ENCODE measurements at regions not wholly inside any gene's neighbourhood (a gene's known extent, or its start where the extent isn't known, plus 50 kb on each side); places are given as distances from the start of the nearest gene placed in this dataset.
"Not testable (repeated sequence)": the region's sequence is repeated elsewhere in the genome, so short reads cannot be mapped to it uniquely, and the experiment has no call there.

DNA sequence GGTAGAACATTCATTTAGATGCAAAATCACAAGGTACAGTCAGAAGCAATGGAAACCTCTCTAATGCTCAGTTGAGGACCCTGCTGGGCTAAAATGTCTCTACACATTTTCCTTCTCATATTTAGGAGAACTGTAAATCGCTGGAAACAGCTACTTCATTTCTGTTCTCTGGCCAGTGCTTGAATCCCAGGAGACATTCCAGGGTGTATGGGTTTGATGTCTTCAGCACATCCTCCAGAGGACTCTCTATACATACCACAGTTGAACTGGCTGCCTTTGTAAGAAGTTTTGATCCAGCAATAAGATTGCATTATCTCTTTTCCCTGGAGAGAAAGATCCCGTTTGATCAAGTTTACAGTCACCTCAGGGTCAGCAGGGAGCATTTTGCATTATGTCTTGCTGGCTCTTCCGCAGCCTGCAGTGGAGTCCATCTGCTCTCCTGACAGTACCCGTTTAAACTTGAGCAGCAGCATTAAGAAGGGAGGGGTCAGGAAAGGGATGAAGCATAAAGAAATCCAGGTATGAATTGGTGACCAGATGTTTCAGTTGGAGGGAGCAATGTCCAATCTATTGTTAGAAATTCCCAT is 676.0 kb downstream of the EPHA3 start:
- no peak for DNase-seq

- no peak for DNase-seq
Observed at GRCh38 chr3:89787485-89787884, 680.1 kb downstream of the EPHA3 start.

DNA sequence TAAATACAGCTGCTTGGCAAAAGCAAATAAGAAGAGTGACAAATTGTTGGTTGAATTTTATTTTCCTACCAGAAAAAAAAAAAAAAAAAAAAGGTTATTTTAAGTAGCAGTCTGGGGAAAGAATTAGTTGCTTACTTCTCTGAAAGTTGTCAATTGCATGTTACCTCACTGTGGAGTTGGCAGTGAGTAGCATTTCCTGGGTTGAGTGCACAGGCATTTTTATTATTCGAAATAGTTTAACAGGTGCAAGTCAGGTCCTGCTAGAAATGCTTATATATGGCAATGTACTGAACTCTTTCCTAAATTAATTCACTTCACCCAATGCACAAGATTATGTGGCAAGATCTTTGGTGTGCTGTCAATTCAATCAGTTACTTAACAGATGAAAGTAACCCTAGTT is 680.6 kb downstream of the EPHA3 start:
- DNase-seq, result no peak

- no peak for DNase-seq
Observed at GRCh38 chr3:89795506-89795905, 688.1 kb downstream of the EPHA3 start.

GRCh38 chr3:89802881-89803280 is 695.5 kb downstream of the EPHA3 start:
- no peak for DNase-seq

DNA sequence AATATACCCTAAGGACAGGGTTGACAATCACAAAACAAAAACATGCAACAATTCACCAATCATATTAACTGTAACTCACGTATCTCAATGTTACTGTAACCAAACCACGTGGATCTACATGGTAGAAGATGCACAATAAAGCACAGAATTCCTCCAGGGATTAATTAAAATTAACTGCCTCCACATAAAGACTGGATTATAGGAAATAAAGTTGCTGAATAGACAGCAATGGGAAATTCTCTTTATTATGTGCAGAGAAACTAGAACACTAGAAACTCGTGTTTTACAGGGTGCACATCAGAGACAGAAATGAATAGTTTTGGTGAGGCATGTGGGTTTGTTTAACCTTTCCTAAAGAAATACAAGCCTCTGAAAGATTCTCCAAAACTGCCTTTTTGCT is 696.3 kb downstream of the EPHA3 start:
- no peak for DNase-seq

- DNase-seq, result no peak
Observed at GRCh38 chr3:89806166-89806565, 698.7 kb downstream of the EPHA3 start.

- no peak for DNase-seq
Observed at GRCh38 chr3:89808680-89809197, 701.3 kb downstream of the EPHA3 start.

- no peak for DNase-seq
Observed at GRCh38 chr3:89813500-89813899, 706.1 kb downstream of the EPHA3 start.

DNA sequence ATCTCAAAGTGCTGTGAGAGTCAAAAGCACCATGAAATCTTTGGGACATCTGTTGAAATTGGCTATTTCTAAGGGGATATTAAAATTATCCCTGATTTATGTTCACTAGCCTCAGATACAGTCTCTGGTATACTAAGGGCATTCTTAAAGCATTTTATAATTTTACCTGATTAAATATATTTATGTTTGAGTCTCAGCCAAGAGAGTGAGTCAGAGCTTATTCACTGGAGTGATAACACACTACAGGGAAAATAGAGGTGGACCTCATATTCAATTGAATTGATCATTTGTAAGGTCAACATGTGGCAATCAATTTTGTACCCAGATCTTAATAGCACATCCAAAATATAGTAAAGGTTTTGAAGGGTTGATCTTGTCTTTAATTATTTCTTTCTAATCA is 733.6 kb downstream of the EPHA3 start:
- DNase-seq, result no peak

- DNase-seq, result no peak
Observed at GRCh38 chr3:89845053-89845452, 737.6 kb downstream of the EPHA3 start.

- DNase-seq, result no peak
Observed at GRCh38 chr3:89847955-89848354, 740.5 kb downstream of the EPHA3 start.

DNA sequence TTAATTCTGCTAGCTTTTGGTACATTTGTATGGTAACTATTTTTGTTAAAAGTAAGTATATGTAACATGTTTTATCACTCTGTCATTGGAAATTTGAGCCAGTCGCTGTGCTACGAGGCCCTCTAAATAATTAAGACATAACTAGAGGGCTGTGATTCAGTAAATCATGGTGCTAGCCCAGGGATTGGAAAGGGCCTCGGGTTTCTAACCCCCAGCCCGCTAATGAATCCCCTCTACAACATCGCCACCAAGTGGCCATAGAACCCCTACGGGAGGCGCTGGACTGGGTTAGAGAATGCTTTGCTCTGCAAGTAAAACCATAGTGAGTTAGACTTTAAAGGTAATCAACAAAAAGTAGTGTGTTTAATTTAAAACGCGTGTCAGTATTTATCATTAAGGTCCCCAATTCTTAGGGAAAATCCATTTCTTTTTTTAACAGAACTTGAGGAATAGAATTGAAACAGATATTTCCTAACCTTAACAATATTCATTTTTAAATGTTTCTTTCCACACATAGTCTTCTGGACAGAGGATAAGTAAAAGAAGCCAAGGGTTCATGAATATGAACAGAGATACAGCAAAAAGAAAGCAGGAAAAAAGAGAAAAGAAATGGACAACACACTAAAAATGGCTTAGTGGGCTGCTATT is 744.7 kb downstream of the EPHA3 start:
- DNase-seq, result no peak

GRCh38 chr3:89859757-89860156 is 752.3 kb downstream of the EPHA3 start:
- no peak for DNase-seq

DNA sequence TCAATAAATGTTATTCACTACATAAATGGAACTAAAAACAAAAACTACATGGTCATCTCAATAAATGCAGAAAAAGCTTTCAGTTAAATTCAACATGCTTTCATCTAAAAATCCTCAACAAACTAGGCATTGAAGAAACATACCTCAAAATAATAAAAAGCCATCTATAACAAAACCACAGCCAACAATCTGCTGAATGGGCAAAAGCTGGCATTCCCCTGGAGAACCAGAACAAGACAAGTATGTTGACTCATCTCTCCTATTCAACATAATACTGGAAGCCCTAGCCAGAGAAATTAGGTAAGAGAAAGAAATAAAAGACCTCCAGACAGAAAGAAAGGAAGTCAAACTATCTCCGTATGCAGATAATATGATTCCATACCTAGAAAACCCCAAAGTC is 759.9 kb downstream of the EPHA3 start:
- no peak for DNase-seq

GRCh38 chr3:89876116-89876515 is 768.7 kb downstream of the EPHA3 start:
- DNase-seq, result no peak

GRCh38 chr3:89877230-89877629 is 769.8 kb downstream of the EPHA3 start:
- DNase-seq, result no peak

GRCh38 chr3:89889386-89889785 is 782.0 kb downstream of the EPHA3 start:
- no peak for DNase-seq

DNA sequence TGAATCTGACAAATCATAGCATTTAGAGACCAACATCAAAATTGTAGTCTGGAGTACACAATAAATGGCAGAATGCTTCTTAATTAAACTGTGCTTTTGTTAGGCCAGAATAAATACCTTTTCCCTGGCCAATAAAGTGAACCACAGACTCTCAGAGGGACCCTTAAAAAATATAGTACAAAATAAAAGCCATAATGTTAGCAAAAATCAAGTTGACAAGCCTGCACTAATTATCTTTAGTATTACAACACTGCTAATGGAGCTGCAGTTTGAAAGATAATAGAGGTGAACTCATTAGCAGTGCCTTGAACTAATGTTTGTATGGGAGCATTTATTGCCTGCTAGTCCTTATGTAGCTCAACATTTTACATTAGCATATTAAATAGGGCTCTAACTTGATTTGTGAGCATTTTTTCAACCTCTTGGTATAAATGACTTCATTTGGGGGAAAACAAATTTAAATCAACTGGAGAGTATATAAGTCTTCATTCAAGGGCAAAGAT is 801.3 kb downstream of the EPHA3 start:
- no peak for DNase-seq

DNA sequence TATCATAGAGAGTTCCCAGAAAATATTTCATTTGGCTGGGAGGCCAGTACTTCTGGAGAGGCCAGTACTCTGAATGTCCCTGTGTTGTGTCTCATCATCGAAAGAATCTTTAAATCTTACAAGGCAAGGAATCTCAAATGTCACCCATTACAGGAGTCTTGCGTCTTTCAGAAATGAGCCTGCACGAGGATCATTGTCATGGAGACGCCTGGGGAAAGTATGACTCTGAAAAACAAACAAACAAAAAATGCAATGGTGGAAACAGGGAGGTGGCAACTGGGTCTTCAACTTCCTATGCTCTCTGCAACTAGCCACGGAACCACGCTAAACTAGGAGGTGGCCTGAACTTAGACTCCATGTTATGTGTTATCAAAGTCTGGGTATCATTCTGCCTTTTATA is 804.6 kb downstream of the EPHA3 start:
- DNase-seq, result no peak

DNA sequence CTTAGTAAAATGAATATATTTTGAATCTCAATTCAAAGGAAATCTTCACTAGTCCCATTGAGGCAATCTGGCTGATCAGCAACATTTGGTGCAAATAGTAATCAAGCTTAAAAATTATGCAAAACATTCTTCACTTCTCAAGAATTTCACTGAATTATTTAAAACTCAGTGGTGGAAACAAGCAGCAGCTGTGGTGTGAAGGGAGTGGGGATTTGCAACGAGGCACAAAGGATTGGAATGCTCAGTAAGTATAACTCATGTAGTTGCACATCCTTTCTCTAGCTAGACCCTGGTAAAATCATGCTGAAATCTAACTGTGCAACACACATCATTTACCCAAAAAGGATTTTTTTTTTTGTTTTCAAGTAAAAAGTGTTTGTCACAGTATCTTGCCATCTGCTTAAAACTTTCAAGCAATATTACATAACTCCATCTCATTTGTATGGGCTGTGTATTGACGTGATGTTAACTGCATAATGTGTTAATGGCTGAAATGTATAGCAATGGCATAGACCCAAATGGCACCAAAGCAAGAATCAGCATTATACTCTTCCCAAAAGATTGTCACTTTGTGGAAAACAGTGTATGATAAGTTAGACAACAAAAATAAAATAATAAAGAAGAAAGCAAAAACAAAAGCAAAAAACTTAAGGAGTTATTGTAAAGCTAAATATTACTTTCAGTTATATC is 816.6 kb downstream of the EPHA3 start:
- no peak for DNase-seq

DNA sequence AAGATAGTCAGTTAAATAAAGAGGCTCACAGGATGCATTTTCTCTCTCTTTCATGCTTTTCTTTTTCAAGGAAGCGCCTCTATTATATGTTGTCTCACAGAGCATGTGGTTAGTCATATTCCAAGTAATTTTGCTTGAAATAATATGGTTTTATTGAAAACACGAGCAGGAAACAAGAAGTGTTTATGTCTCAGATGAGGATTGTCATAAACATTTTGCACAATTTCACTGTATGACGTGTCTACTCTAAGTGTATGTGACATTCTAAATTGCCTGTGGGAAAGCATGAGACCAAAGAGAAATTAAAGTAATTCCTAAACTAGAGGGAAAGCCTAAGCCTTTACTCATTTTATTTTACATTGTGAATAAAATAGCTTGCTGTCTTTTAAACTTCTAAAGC is 818.6 kb downstream of the EPHA3 start:
- no peak for DNase-seq

- no peak for DNase-seq
Observed at GRCh38 chr3:89932882-89933281, 825.5 kb downstream of the EPHA3 start.

- not testable (repeated sequence) for DNase-seq
Observed at GRCh38 chr3:89944461-89944860, 837.0 kb downstream of the EPHA3 start.

All from suppressor macrophage (primary cell).